ENCODE measurements at regions not wholly inside any gene's neighbourhood (a gene's known extent, or its start where the extent isn't known, plus 50 kb on each side); places are given as distances from the start of the nearest gene placed in this dataset.

DNA sequence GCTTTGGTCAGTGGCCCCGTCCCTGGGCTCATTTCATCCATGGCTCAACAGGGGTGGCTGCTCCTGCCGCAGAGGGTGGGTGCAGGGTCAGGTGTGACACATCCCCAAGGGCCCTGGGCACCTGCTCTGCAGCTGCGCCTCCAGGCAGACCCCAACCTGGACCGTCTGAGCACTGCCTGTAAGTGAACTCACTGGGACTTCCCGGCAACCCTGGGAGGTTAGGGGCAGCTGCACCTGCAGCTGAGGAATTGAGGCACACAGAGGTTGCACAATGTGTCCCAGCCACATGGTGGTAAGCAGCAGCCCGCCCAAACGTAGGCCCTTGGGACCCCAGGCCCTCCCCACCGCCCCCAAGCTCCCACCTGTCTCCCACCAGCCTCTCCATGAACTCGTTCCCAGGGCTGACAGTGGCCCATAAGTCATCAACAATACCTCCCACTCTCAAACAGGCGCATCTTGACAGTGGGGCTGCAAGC lies 55.1 kb downstream of the PLXNA1 start:
- H3K9ac ChIP-seq (ENCODE audit: insufficient read depth, low read length, poor library complexity, severe bottlenecking) = no peak overlapping the region
- no peaks in the 10 kb centered on the region for H3K36me3 Mint-ChIP-seq
- no peaks in the 10 kb centered on the region for H3K36me3 ChIP-seq (replicated peaks in 1 of 2; ENCODE audit: control insufficient read depth in 1 of 2, insufficient read depth in 2 of 2, low read length in 2 of 2)
- no peaks in the 10 kb centered on the region for H4K20me1 ChIP-seq (ENCODE audit: insufficient read depth, low read length)
- no peak overlapping the region for H3K27ac ChIP-seq (ENCODE audit: low read depth in 1 of 2, low read length in 2 of 2)
- H2AFZ ChIP-seq (ENCODE audit: insufficient read depth, low read depth, low read length, poor library complexity, severe bottlenecking) = no peak overlapping the region
- no peak for TF ChIP-seq CTCF (IDR thresholded peaks at IDR 0.05)
- no peak overlapping the region for H3K27ac Mint-ChIP-seq
- H3K27me3 ChIP-seq (ENCODE audit: control insufficient read depth in 2 of 2, insufficient read depth in 2 of 2, low read length in 2 of 2) = no peaks in the 10 kb centered on the region
- no peaks in the 10 kb centered on the region for H3K79me2 ChIP-seq (ENCODE audit: insufficient read depth, low read length)
- intact Hi-C loops (cut with micrococcal nuclease) = no loop called here
- H3K9me3 ChIP-seq (replicated peaks in 1 of 2; ENCODE audit: control insufficient read depth in 1 of 2, insufficient read depth in 1 of 2, low read length in 2 of 2) = no peaks in the 10 kb centered on the region
- no peak overlapping the region for H3K4me3 Mint-ChIP-seq
- H3K4me2 ChIP-seq (replicated peaks; ENCODE audit: extremely low read depth, low read length, poor library complexity, severe bottlenecking) = no peak overlapping the region
- no peak for DNase-seq
- peaks cover 2 to 4% (median 4%) of the 10 kb centered on the region in 3 donors for H3K27me3 Mint-ChIP-seq (ENCODE audit: low read depth in 3 of 3)
- H3K9me3 Mint-ChIP-seq = no peaks in the 10 kb centered on the region
- no peaks in the 10 kb centered on the region for H3K4me1 ChIP-seq (ENCODE audit: control insufficient read depth in 1 of 2, insufficient read depth in 2 of 2, low read length in 2 of 2)
- no peaks in the 10 kb centered on the region for H3K4me1 Mint-ChIP-seq
- 81% methylated on average over 10 of the region's 10 CpGs for WGBS (ENCODE audit: insufficient coverage)
- H3K4me3 ChIP-seq (replicated peaks in 1 of 3; ENCODE audit: low read depth in 2 of 3, low read length in 3 of 3) = no peak overlapping the region

DNA sequence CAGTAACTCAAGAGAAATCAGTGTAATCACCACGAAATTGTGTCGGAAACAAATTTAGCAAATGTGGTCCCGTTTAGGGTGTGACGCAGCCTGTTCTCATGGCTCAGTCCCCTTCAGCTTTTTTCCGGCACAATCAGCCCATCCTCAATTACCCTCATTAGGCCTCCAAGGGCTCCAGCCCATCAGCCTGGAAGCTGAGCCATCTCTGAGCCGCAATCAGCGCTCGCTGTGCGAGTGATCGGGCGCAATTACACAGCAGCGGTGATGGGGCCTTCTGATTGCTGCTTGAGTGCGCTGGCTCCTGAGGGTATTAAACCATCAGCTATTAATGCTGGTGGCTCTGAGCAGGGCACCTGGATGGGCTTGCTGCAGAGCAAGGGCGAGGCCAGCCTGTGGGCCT lies 55.6 kb downstream of the PLXNA1 start:
- H3K27ac ChIP-seq (ENCODE audit: low read depth in 1 of 2, low read length in 2 of 2) = no peak overlapping the region
- no peak overlapping the region for H2AFZ ChIP-seq (ENCODE audit: insufficient read depth, low read depth, low read length, poor library complexity, severe bottlenecking)
- H3K4me1 ChIP-seq (ENCODE audit: control insufficient read depth in 1 of 2, insufficient read depth in 2 of 2, low read length in 2 of 2) = no peaks in the 10 kb centered on the region
- Mint-ChIP-seq H3K4me3 (no peak overlapping the region), H3K36me3 (no peaks in the 10 kb centered on the region), H3K9me3 (no peaks in the 10 kb centered on the region), H3K27me3 (ENCODE audit: low read depth in 3 of 3) (peaks cover 3 to 4% (median 4%) of the 10 kb centered on the region in 3 donors), H3K4me1 (no peaks in the 10 kb centered on the region), H3K27ac (no peak overlapping the region)
- no peaks in the 10 kb centered on the region for H3K9me3 ChIP-seq (replicated peaks in 1 of 2; ENCODE audit: control insufficient read depth in 1 of 2, insufficient read depth in 1 of 2, low read length in 2 of 2)
- DNase-seq = no peak
- no peaks in the 10 kb centered on the region for H3K27me3 ChIP-seq (ENCODE audit: control insufficient read depth in 2 of 2, insufficient read depth in 2 of 2, low read length in 2 of 2)
- no peaks in the 10 kb centered on the region for H4K20me1 ChIP-seq (ENCODE audit: insufficient read depth, low read length)
- H3K4me3 ChIP-seq (replicated peaks in 1 of 3; ENCODE audit: low read depth in 2 of 3, low read length in 3 of 3) = no peak overlapping the region
- H3K4me2 ChIP-seq (replicated peaks; ENCODE audit: extremely low read depth, low read length, poor library complexity, severe bottlenecking) = no peak overlapping the region
- no peak overlapping the region for H3K9ac ChIP-seq (ENCODE audit: insufficient read depth, low read length, poor library complexity, severe bottlenecking)
- no peaks in the 10 kb centered on the region for H3K79me2 ChIP-seq (ENCODE audit: insufficient read depth, low read length)
- intact Hi-C loops (cut with micrococcal nuclease) = no loop called here
- TF ChIP-seq CTCF (IDR thresholded peaks at IDR 0.05) = no peak
- H3K36me3 ChIP-seq (replicated peaks in 1 of 2; ENCODE audit: control insufficient read depth in 1 of 2, insufficient read depth in 2 of 2, low read length in 2 of 2) = no peaks in the 10 kb centered on the region
- 95% methylated on average over 7 of the region's 14 CpGs for WGBS (ENCODE audit: insufficient coverage)

All from CD14-positive monocyte (primary cell).